Activated T-cell treated with anti-CD3 and anti-CD28 coated beads for 24 hours (primary cell): ENCODE measurements at regions not wholly inside any gene's neighbourhood (a gene's known extent, or its start where the extent isn't known, plus 50 kb on each side); places are given as distances from the start of the nearest gene placed in this dataset.

Experiments used
- DNase-seq: peaks from one replicate; pipeline ENCODE4 v3.0.0-alpha.2; 2020; ENCODE audit warnings: low read depth

GRCh38 chr10:83165265-83165664, 974.0 kb upstream of the GHITM start:
- DNase-seq, result no peak

DNA sequence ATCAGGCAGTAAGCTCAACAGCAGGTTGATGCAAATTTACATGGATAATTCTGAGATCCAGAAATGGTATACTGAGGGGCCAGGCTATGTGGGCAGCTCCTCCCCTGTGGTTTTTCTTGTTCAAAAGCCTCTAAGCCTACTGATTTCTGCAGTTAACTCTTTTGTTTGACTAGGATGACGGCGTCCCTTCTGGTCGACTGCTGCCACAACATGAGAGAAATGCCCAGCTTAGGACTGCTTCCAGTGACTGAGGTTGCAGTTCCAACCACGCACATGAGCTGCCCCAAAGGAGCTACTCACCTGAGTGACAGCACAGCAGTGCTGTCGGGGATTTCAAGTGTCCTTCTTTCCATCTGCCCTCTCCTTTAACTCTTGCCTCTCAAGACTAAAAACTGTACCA, 973.0 kb upstream of the GHITM start:
- no peak for DNase-seq

DNA sequence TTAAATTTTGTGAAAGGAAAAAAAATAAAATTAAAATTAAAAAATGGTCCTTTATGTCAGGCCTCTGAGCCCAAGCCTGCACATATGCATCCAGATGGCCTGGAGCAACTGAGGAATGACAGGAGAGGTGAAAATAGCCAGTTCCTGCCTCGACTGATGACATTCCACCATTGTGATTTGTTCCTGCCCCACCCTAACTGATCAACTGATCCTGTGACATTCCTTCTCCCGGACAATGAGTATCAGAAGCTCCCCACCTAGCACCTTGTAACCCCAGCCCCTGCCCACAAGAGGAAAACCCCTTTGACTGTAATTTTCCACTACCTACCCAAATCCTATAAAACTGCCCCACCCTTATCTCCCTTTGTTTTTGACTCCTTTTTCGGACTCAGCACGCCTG, 972.2 kb upstream of the GHITM start:
- DNase-seq, result no peak

GRCh38 chr10:83176901-83177300, 962.4 kb upstream of the GHITM start:
- no peak for DNase-seq

DNA sequence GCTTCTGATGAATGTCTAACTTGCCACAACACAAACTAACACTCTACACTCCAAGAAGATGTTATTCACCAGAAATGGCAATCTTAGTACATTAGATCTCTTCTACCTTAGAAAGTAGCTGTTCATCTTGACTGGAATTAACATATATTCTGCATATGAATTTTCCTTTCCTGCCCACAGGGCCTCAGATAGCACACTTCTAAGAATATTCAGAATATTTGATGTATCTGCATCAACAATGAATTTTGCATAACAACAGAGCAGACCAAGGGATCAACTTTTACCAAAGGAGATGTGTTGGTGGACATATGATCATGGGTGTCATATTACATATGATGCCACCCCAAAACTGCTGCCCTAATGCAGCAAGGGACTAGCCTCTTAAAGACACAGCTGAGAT, 960.8 kb upstream of the GHITM start:
- DNase-seq, result no peak

- no peak for DNase-seq
These were observed 959.9 kb upstream of the GHITM start for GRCh38 chr10:83179371-83179770.

DNA sequence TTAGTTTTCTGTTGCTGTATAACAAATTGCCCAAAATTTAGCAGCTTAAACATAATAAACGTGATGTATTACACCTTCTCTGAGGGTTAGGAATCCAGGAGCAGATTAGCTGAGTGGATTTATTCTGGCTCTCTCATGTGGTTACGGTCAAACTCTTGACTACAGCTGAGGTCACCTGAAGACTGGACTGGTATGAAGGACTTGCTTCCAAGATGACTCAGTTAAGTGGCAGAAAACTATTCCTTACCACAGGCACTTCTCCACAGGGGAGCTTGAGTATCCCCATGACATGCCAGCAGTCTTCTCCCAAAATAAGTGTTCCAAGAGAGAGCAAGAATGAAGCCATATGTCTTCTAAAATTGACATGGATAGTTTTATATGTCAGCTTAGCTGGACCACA, 957.2 kb upstream of the GHITM start:
- DNase-seq, result no peak

GRCh38 chr10:83184641-83185040, 954.7 kb upstream of the GHITM start:
- DNase-seq, result no peak

DNA sequence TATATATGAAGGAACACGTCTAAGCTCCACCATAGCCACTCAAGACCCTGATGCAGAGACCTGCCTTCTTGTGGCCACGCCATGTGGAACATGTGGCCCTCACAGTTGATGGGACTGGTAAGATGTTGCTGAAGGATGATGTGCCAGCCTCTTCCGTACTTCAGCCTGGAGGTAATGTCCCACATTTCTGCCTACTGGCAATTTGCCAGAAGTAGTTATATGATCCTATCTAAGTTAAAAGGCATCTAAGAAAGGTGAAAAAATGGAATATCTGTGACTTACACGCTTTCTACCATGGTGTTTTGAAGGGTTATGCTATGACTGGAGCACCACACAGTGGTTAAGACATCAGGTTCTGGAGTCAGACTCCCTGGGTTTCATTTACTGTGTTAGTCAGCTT, 948.7 kb upstream of the GHITM start:
- DNase-seq, result no peak

- DNase-seq, result no peak
These were observed 946.3 kb upstream of the GHITM start for GRCh38 chr10:83193026-83193425.

- DNase-seq, result no peak
These were observed 944.3 kb upstream of the GHITM start for GRCh38 chr10:83195021-83195420.

DNA sequence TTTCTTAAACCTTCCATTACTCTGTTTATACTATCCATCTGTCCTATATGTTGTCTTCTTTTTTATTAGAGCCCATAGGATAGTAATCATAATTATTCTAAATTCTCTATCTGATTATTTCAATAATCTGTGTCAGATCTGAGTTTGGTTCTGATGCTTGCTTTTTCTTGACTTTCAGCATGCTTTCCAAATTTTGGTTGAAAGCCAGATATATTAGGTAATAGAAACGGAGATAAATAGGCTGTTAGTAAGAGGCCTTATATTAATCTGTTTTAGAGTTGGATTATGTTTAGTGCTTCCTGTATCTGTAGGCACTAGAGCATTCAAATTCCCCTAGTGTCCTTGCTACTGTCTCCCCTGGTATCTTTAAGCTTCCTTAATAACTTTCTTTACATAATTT, 939.9 kb upstream of the GHITM start:
- DNase-seq, result no peak

GRCh38 chr10:83205861-83206260, 933.4 kb upstream of the GHITM start:
- no peak for DNase-seq

DNA sequence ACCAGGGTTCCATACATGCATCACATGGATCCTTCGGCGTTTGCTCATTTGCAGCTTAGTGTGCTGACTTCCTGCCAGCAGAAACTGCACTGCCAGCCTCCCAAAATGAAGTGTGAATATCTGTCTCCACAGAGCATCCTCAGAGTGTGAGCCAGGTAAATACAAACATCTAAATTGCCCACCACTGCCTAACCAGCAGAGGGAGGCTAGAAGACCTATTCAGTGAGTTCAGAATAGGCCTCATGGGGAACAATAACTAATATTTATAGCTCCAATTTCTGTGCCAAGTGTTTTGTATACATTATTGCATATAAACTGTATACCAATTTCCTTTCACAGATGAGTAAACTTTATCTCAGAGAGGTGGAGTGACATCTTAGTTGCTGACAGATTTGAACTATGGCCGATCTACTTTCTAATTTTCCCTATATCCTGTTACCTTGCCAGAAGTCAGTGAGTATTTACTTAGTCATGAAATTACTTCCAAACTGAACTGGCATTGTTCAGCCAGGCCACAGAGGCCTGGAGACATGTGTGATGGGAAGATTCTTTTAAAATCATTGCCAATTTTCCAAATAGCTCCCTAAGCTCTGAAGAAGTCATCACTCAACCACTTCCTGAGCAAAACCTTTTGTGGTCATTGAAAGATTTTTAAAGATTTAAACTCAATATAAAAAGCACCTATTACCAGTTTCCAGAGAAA, 926.5 kb upstream of the GHITM start:
- DNase-seq, result no peak

DNA sequence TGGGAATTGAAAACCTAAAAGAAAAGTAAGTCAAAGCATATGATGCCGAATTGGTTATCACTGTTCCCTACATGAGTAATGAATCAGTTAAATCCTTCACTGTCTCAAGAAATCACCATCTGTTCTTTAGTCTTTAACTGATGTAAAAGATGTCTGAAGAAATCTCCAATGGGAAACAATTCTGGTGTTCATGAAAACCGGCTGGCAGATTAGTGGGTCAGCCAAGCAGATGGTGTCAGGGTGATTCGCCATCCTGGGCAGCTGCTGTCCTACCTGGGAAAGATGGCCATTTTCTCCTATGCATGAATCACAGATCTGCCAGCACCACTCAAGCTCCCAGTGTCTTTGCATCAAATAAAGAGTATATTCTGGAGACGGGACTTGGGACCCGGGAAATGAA, 925.2 kb upstream of the GHITM start:
- no peak for DNase-seq

DNA sequence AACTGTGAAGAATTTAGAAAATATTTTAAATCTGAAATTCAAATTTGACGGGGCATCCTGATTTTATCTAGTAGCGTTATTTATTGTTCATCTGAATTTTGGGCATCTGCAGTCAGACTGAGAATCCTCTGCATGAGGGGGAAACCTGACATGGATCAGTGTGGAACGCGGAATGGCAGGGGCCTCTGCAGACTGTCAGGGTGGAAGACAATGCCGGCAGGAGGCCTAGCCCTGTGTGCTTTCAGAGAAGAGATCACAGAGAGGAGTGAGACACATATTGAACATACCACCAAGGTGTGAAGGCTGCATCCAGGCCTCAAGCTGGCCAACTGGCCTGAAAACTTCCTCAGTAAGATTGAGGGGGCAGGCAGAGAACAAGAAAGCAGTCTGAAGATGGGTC, 921.1 kb upstream of the GHITM start:
- DNase-seq, result no peak

DNA sequence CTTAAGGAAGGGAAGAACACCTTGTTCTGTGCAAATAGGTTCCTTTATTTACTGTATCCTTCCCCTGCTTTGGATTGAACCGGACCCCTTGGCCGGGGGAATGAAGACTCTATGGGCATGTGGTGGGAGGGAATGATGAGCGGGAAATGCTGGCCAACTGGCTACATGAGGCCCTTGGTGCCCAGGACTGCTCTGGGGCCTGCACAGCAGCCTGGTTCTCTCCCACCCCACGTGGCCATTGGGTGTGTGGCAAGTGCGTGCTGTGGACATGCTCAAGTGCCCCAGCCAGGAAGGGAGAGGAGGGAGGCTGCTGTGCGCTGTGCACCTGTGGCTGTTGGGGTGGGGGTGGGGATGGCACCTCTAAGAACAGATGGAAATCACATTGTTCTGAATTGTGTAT, 917.0 kb upstream of the GHITM start:
- no peak for DNase-seq

GRCh38 chr10:83222832-83223742, 916.2 kb upstream of the GHITM start:
- DNase-seq, result no peak

DNA sequence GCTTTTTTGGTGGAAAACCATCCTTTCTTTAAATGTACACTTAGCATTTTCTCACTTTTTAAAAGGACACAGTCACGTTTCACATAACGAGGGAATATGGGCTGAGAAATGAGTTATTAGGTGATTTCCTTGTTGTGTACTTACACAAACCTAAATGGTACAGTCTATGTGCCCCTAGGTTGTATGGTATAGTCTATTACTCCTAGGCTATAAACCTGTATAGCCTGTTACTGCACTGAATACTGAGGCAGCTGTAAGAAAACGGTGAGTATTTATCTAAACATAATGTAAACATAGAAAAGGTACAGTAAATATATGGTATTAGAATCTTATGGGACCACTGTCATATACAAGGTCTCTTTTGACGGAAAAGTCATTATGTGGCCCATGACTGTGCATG, 913.5 kb upstream of the GHITM start:
- no peak for DNase-seq

DNA sequence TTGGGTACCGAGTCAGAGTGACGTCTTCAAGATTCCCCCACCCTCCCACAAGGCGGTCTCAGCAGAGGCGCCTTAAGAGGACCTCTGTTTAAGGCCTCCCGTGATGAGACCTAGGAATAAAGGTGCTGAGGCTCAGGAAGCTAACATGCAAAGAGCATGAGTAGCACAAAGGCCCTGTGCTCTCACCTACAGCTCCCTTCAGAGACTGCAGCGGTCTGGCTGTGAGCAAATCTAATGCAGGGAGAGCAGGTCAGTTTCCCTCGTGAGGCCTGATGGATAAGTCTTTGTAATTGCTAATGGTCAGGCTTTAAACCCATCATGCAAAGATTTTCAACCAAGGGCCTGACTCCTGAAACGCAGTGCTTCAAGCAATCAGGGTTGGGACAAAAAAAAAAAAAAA, 909.3 kb upstream of the GHITM start:
- DNase-seq, result no peak

DNA sequence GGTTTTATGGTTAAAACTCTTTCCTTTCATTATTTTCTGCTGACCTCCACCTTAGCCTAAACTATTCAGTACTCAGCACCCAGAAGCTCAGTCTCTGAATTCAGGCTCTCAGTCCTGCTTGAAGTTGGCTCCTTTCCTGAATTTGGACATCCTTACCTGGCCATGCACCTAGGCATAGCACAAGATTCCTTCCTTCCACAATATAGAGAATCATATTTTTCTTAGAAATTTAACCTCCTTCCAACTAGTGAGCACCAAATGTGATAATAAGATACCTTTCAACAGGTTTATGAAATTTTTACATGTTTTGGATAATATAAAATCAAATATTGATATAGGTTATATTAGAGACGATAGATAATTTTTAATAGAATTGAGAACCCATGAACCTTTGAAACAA, 905.6 kb upstream of the GHITM start:
- DNase-seq, result no peak

DNA sequence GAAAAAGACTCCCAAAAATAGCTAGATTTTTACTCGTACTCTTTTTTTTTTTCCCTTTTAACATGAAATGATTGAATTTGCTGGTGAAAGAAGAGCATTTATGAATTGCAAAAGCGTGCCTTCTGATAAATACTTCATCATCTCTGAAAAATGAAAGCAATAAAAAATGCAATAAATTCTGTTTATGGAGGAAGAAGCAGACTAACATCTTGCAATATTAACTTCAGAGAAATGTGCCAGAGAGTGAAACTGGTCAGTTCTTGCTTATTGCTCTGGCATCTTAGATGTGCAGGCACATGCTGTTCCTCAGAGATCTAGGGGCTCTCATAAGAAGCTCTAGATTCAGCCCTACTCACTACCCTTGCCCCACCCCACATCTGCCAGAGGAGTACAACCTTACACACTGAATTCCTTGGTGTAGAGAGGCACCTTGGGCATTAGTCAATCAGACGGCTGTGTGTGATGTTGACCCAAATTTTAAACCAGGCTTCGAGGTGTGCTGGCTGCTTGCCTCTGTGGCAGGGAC, 891.1 kb upstream of the GHITM start:
- no peak for DNase-seq

- no peak for DNase-seq
These were observed 888.9 kb upstream of the GHITM start for GRCh38 chr10:83250396-83250795.
